ENCODE measurements at regions not wholly inside any gene's neighbourhood (a gene's known extent, or its start where the extent isn't known, plus 50 kb on each side); places are given as distances from the start of the nearest gene placed in this dataset.

DNA sequence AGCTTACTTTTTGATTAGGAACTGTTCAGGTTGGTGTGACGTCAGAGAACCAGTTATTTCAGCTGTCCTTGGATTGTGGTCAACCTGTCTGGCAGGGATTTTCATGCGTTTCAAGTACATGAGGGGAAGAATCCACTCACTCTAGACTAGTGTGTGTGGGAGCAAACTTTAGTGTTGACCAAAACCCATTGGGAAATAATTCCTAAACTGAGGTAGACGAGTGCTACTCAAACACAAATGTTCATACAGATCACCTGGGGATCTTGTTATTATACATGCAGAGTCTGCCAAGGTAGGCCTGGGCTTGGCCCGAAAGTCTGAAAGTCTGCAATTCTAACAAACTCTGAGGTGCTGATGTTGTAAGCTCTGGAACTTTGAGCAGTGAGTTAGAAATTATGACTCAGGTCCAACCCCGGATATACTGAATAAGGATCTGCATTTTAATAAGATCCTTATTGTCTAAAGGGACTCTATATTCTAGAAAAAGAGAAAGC, 111.1 kb upstream of the CREB5 start:
- Histone ChIP-seq H3K9me3 (ENCODE audit: low read depth, low read length) (no peaks in the 10 kb centered on the region), H3K4me3 (ENCODE audit: low read length) (no peak overlapping the region), H3K4me1 (ENCODE audit: insufficient read depth, low read length) (peaks cover 5% of the 10 kb centered on the region), H3K27me3 (ENCODE audit: insufficient read depth, low read length) (no peaks in the 10 kb centered on the region)

DNA sequence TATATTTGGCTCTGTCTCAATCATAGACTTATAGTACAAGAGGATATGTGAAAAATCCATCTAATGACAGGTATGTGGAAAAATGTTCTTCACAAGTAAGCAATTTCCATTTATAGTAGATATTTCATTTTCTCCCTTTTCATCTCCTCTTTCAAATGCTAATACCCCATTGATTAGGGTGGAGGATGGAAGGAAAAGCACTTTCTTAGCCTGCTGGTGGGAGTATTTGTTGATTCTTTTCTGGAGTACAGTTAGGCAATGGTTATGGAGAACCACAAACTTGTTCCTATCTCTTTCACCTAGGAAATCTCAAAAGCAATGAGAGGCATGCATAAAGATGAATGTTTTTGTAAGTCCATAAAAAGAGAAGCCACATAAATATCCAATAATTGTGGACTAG, 108.0 kb upstream of the CREB5 start:
- no peak overlapping the region for H3K4me3 ChIP-seq (ENCODE audit: low read length)
- H3K4me1 ChIP-seq (ENCODE audit: insufficient read depth, low read length), result no peaks in the 10 kb centered on the region
- no peaks in the 10 kb centered on the region for H3K9me3 ChIP-seq (ENCODE audit: low read depth, low read length)
- no peaks in the 10 kb centered on the region for H3K27me3 ChIP-seq (ENCODE audit: insufficient read depth, low read length)

DNA sequence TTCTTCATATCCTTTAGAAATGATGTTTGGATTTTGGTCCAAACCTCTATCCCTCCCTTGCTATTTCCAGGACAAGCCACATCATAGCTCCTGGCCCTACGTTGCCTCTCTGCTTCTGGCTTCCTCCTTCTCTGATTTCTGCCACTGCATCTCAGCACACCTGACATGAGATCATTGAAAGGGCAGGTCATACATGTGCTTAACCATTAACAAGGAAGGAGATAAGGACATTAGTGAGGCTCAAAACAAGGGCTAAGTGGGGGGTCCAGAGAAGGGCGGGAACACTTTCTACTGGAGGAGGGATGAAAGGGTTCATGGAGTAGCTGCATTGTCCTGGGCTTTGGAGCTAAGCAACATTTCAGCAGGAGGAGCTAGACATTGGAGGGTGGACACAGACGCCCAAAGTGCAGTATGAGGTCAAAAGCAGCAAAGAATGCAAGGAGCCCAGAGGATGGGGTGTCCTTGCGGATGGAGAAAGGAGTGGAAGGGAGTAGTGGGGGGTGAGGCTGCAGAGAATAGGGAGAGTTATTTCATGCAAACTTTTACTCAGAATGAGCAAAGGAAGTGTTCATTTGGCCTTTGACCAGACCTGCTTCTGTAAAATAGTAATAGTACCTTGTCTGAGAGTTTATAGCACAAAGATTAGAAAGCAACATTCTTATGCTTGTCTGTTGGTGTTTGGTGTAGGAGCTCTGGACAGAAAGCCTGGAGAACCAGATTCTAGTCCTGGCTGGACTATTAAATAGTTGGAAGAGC, 102.4 kb upstream of the CREB5 start:
- Histone ChIP-seq H3K9me3 (ENCODE audit: low read depth, low read length) (no peaks in the 10 kb centered on the region), H3K27me3 (ENCODE audit: insufficient read depth, low read length) (peaks cover 26% of the 10 kb centered on the region), H3K4me3 (ENCODE audit: low read length) (no peak overlapping the region), H3K4me1 (ENCODE audit: insufficient read depth, low read length) (no peaks in the 10 kb centered on the region)

DNA sequence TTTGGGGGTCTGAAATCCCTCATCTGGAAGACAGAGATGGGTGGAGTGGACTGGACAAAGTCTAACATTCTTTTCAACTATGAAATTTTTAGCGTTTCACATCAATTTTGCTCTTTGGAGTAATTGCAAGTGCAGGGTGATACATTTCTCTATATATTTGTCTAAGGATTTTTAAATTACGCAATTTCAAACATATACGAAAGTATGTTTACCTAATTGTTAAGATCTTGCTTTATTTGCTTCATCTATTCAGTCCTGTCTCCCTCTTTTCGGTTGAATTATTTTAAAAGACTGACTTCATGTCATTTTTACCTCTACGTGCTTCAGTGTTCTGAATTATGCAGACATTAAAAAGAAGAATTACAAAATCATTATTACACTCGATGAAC, 101.9 kb upstream of the CREB5 start:
- H3K27me3 ChIP-seq (ENCODE audit: insufficient read depth, low read length), result peaks cover 32% of the 10 kb centered on the region
- no peak overlapping the region for H3K4me3 ChIP-seq (ENCODE audit: low read length)
- H3K9me3 ChIP-seq (ENCODE audit: low read depth, low read length), result no peaks in the 10 kb centered on the region
- H3K4me1 ChIP-seq (ENCODE audit: insufficient read depth, low read length), result no peaks in the 10 kb centered on the region

DNA sequence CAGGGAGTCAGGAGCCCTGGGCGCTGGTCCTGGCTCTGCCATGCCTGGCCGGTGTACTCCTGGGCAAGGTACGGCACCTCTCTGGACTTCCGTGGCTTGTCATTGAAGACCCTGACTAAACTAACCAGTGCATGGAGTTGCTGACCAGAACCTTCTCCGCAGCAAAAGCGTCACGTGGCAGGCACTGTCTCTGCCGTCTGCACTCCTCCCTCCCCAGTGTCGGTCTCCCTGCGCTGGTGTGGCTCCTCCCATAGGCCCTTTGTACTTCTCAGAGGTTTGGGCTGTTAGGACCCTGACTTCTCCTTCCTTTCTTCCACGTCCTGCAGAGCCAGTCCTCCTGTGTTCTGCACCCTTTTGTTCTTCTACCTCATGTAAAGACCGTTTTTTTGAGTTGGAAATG, 100.6 kb upstream of the CREB5 start:
- no peak overlapping the region for H3K4me3 ChIP-seq (ENCODE audit: low read length)
- no peaks in the 10 kb centered on the region for H3K9me3 ChIP-seq (ENCODE audit: low read depth, low read length)
- H3K27me3 ChIP-seq (ENCODE audit: insufficient read depth, low read length), result peaks cover 44% of the 10 kb centered on the region
- H3K4me1 ChIP-seq (ENCODE audit: insufficient read depth, low read length), result no peaks in the 10 kb centered on the region

DNA sequence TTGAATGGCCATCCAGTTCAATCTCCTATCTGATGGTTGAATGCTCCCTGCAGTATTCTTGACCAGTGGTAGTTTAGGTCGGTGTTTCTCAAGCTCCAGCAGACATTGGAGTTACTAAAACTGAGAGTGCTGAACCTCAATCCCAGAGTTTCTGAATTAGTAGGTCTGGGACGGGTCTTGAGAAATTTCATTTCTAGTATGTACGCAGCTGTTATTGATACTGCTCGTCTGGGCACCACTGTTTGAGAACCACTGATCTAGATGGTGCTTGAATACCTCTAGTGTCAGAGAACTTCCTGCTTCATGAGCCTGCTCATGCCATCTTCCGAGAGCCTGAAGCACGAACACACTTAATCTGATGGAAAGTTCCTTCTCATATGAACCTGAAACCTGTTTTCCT, 99.4 kb upstream of the CREB5 start:
- no peaks in the 10 kb centered on the region for H3K4me1 ChIP-seq (ENCODE audit: insufficient read depth, low read length)
- peaks cover 53% of the 10 kb centered on the region for H3K27me3 ChIP-seq (ENCODE audit: insufficient read depth, low read length)
- H3K4me3 ChIP-seq (ENCODE audit: low read length), result no peak overlapping the region
- H3K9me3 ChIP-seq (ENCODE audit: low read depth, low read length), result no peaks in the 10 kb centered on the region

DNA sequence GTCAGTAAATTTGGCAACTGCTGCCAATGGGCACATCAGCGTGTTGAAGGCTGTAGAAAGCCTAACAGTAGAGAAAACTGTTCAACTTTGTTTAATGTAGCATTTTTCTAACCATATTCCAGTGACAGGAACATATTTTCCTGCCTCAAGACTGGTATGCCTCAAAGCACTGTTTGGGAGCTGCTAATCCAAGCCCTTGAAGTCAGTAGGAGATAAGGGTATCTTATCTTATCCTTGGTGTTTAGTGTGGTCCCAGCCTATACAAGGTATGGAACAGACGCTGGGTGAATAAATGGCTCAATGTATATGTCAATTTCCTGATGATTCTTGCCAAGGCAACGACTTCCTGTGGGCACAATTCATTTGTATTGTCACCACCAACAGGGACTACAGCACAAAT, 97.5 kb upstream of the CREB5 start:
- Histone ChIP-seq H3K9me3 (ENCODE audit: low read depth, low read length) (no peaks in the 10 kb centered on the region), H3K4me1 (ENCODE audit: insufficient read depth, low read length) (no peaks in the 10 kb centered on the region), H3K4me3 (ENCODE audit: low read length) (no peak overlapping the region), H3K27me3 (ENCODE audit: insufficient read depth, low read length) (peaks cover 53% of the 10 kb centered on the region)

DNA sequence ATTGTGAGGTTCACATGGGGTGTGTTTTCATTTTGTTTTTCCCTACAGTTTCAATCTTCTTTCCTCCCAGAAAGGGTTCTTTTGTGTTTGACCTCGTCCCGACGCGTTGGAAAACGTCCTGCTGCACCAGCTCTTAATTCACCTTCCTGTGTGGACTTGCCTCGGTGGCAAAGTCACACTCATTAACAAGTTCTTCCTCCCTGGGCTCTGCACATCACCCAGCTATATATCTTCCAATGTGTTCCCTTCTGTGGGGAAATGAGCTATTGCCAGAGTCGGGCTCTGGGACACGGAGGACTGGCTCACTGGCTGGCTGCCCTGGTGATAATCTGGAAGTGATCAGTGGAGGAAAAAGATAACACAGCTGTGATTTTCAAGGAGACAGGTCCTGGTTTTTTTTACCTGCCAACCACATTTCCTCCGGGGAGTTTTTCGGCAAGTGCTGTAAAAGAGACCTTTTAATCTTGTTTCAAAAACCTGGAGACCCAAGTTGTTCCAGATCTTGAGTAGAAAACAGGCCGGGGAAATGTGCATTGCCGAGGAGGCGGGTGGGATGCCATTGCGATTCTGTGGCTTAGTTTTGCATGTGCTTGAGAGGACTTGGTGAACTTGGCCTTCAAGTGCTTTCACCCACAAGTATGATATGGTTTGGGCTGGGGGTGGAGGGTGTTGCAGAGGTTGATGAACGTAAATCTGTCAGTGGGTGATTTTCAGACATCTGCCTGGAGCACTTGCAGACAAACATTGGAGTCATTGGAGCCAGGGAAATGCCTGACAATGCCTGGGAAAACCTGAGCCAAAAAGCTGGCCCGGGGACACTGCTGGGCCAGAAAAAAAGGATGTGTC, 96.5 kb upstream of the CREB5 start:
- H3K9me3 ChIP-seq (ENCODE audit: low read depth, low read length), result no peaks in the 10 kb centered on the region
- no peak overlapping the region for H3K4me3 ChIP-seq (ENCODE audit: low read length)
- H3K4me1 ChIP-seq (ENCODE audit: insufficient read depth, low read length), result no peaks in the 10 kb centered on the region
- H3K27me3 ChIP-seq (ENCODE audit: insufficient read depth, low read length), result peaks cover 53% of the 10 kb centered on the region

DNA sequence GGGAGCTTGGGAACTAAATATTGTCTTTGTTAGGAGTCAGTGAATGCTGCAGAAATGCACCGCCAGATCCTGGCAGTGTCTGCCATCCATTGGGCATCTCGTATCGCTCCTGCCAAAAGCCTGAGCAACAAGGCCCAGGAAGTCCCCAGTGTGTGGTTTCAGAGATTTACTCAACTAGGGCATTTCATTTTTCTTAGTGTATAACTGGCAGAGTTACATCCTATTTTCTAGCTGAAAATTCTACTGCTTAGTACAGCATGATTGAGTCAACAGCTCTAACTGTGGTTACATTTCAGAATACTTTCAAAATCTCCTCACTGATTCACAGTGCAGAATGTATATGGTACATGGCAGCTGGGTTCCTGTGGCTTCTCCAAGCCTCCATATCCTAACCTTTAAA, 95.8 kb upstream of the CREB5 start:
- H3K4me1 ChIP-seq (ENCODE audit: insufficient read depth, low read length), result no peaks in the 10 kb centered on the region
- H3K4me3 ChIP-seq (ENCODE audit: low read length), result no peak overlapping the region
- H3K27me3 ChIP-seq (ENCODE audit: insufficient read depth, low read length), result peaks cover 53% of the 10 kb centered on the region
- no peaks in the 10 kb centered on the region for H3K9me3 ChIP-seq (ENCODE audit: low read depth, low read length)

DNA sequence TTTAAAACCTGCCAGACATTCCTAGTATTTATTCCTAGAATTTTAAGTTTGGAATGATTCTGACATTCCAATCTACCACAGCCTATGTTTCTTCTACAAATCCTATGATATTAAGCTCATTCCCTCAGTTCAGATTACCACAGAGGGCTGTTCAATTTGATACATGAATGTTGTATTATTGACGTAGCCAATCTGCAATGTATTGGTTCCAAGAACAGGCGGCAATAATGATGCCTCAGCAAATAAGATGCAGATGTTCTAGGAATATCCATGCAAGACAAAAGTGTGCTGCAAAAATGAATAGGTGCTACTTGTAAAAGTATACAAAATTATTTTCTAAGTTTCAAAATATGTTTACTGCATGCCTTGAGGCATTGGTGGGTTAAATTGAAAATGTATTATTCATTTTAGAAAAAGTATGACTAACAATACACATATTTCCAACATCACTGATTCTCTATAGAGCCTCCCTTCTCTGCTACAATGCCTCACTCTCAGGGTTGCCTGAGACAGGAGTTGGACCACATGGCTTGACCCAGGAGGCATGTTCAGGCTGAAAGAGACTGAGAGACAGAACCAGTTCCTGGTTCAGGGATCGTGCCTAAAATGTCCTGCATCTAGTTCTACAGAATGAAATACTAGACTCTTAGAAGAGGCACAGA, 94.1 kb upstream of the CREB5 start:
- Histone ChIP-seq H3K9me3 (ENCODE audit: low read depth, low read length) (no peaks in the 10 kb centered on the region), H3K4me3 (ENCODE audit: low read length) (no peak overlapping the region), H3K4me1 (ENCODE audit: insufficient read depth, low read length) (no peaks in the 10 kb centered on the region), H3K27me3 (ENCODE audit: insufficient read depth, low read length) (peaks cover 43% of the 10 kb centered on the region)

DNA sequence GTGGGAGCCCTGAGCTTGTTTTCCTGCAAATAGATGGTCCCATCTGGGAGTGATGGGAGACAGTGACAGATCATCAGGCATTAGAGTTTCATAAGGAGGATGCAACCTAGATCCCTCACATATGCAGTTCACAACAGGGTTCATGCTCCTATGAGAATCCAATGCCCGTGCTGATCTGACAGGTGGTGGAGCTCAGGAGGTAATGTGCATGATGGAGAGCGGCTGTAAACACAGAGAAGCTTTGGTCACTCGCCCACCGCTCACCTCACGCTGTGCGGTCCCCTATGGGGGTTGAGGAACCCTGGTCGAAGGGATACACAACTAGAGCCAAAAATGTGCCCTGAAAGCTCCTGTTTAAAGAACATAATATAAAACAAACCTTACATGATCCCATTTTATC, 88.5 kb upstream of the CREB5 start:
- H3K9me3 ChIP-seq (ENCODE audit: low read depth, low read length), result no peaks in the 10 kb centered on the region
- H3K27me3 ChIP-seq (ENCODE audit: insufficient read depth, low read length), result no peaks in the 10 kb centered on the region
- no peaks in the 10 kb centered on the region for H3K4me1 ChIP-seq (ENCODE audit: insufficient read depth, low read length)
- no peak overlapping the region for H3K4me3 ChIP-seq (ENCODE audit: low read length)

DNA sequence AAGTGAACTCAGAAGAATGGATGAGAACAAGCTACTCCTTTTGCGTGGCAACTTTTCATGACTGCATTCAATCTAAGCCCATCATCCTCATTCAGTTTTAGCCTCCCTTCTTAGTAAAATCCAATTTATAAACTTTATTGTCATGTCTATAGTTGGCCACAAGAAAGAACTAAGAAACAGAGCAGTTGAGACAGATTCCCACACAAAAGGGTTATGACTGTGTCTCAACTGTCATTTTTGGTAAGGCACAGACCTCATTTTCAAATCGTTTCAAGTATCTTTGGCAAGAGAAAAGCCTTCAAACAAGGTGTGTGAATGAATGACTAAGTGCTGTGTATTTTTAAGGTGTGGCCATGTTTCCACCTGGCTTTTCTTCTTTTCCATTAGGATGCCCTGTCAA, 84.2 kb upstream of the CREB5 start:
- H3K4me3 ChIP-seq (ENCODE audit: low read length), result no peak overlapping the region
- no peaks in the 10 kb centered on the region for H3K27me3 ChIP-seq (ENCODE audit: insufficient read depth, low read length)
- H3K4me1 ChIP-seq (ENCODE audit: insufficient read depth, low read length), result peaks cover 11% of the 10 kb centered on the region
- no peaks in the 10 kb centered on the region for H3K9me3 ChIP-seq (ENCODE audit: low read depth, low read length)

DNA sequence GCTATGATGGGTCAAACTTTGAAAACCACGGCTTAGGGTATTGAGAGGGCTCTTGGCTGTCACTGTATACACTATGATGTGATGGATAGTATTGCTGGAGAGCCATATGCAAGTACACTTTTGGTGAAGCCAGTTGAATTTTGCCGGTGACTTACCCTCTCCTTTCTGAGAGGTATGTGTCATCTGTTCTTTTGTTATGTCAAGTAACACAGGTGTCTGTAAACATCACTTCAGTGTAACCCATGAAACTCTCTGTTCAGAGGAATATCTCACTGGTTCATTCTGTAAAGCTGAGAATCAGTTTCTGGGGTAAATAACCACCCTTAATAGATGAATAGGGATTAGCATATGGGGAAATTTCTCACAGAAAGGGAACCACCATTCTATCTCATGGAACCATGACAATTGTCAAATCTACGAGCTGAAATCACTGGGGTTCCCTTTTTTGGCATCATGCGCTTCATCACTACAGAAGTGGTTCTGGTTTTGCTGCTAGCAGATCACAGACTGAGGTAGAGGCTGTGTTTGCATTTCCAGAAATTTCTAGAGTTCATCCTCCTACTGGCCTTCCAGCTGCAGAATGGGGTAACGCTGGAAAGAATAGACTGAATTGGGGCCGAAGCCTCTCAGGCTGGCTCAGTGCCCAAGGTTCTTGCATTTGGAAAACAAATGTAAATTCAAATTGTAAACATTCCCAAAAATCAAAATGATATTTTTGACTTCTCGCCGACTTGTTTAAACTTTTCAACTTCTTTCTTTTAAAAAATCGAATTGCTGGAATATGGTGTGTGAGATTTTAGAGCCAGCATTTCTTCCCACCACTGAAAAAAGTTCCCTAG, 83.3 kb upstream of the CREB5 start:
- no peak overlapping the region for H3K4me3 ChIP-seq (ENCODE audit: low read length)
- no peaks in the 10 kb centered on the region for H3K27me3 ChIP-seq (ENCODE audit: insufficient read depth, low read length)

DNA sequence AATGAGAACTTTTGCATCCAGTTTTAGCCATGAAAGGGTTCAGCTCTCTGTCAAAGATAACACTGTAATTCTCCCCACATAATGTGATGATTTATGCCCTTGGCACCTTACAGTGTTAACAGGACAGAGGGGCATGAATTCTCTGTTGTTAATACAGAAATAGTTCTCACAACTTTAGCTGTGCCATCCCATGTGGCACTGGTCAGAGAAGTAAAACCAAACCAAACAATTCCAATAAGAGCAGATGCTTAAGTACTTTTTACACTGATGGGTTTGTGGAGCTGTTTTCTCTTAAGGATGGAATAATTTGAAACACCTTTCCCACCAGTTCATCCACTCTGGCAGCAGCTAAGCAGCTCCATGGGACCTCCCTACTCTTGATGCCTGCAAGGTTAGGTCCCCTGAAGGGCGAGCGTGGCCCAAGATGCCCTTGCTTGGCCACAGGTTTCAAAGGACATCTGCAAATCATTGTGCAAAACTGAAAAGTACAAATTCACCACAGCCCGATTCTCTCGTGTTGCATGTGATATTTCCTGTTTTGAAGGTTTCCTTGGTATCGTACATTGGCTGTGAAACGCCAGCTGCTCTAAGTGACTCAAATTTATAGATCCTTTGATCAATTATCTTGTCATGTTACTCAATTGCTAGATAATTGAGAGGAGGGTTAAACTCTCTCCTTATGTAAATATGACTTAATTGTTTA, 82.5 kb upstream of the CREB5 start:
- H3K4me1 ChIP-seq (ENCODE audit: insufficient read depth, low read length), result peaks cover 11% of the 10 kb centered on the region
- no peak overlapping the region for H3K4me3 ChIP-seq (ENCODE audit: low read length)
- no peaks in the 10 kb centered on the region for H3K27me3 ChIP-seq (ENCODE audit: insufficient read depth, low read length)
- no peaks in the 10 kb centered on the region for H3K9me3 ChIP-seq (ENCODE audit: low read depth, low read length)

More for the DNA sequence above, 83.3 kb upstream of the CREB5 start:
- H3K4me1 ChIP-seq (ENCODE audit: insufficient read depth, low read length), result peaks cover 11% of the 10 kb centered on the region
- no peaks in the 10 kb centered on the region for H3K9me3 ChIP-seq (ENCODE audit: low read depth, low read length)
